ENCODE measurements at regions not wholly inside any gene's neighbourhood (a gene's known extent, or its start where the extent isn't known, plus 50 kb on each side); places are given as distances from the start of the nearest gene placed in this dataset.

- Histone ChIP-seq H4K8ac (ENCODE audit: low read depth in 2 of 2, low read length in 2 of 2) (no peak overlapping the region), H2AK5ac (ENCODE audit: low read depth, low read length) (no peak overlapping the region), H3K9me3 (ENCODE audit: control insufficient read depth, insufficient read depth, low read length) (peaks cover 6% of the 10 kb centered on the region), H3K27ac (ENCODE audit: insufficient read depth, low read length) (no peak overlapping the region), H3K18ac (ENCODE audit: low read depth, low read length) (no peak overlapping the region), H3K4me1 (ENCODE audit: control insufficient read depth, insufficient read depth, low read length) (no peaks in the 10 kb centered on the region), H3K9me1 (ENCODE audit: insufficient read depth, low read length) (no peaks in the 10 kb centered on the region), H3K4me3 (ENCODE audit: insufficient read depth, low read depth, low read length) (no peak overlapping the region), H2BK5ac (ENCODE audit: low read depth, low read length, poor library complexity, severe bottlenecking) (no peak overlapping the region), H3K9ac (ENCODE audit: low read depth, low read length) (no peak overlapping the region), H2BK120ac (ENCODE audit: low read depth, low read length) (no peak overlapping the region), H2AFZ (replicated peaks; ENCODE audit: low read length, poor library complexity) (no peak overlapping the region), H2BK20ac (ENCODE audit: low read depth, low read length) (no peak overlapping the region), H3K23ac (ENCODE audit: low read depth, low read length) (no peak overlapping the region), H4K91ac (ENCODE audit: insufficient read depth, low read depth, low read length) (no peak overlapping the region), H3K4ac (ENCODE audit: low read depth, low read length) (no peak overlapping the region), H3K4me2 (ENCODE audit: low read depth, low read length) (no peak overlapping the region), H2BK15ac (ENCODE audit: low read depth, low read length) (no peak overlapping the region), H3K79me1 (ENCODE audit: low read depth in 1 of 2, low read length in 2 of 2) (no peaks in the 10 kb centered on the region), H4K5ac (ENCODE audit: low read depth, low read length) (no peak overlapping the region), H3K36me3 (ENCODE audit: control insufficient read depth, insufficient read depth, low read length) (no peaks in the 10 kb centered on the region), H2AK9ac (replicated peaks; ENCODE audit: low read depth, low read length, poor library complexity) (no peak overlapping the region), H3K56ac (ENCODE audit: extremely low read depth, insufficient read depth, low read length) (no peak overlapping the region), H3K27me3 (ENCODE audit: control insufficient read depth, insufficient read depth, low read length) (no peaks in the 10 kb centered on the region), H3K14ac (replicated peaks; ENCODE audit: low read depth, low read length) (no peak overlapping the region), H4K20me1 (ENCODE audit: insufficient read depth, low read length) (no peaks in the 10 kb centered on the region)
- ATAC-seq (ENCODE audit: low read depth), result no peak
- BruUV-seq (replicated peaks), result no TSS peak
- WGBS, 2 experiments (ENCODE audit: extremely low coverage in 2 of 2, insufficient read length in 1 of 2), result no CpG with 5 or more reads among the region's 4 CpGs
- CTCF ChIA-PET, result no interaction called here
- in situ Hi-C loops (cut with MboI; ENCODE audit: low sequenced_read_pairs), result no loop called here
- DNase-seq, result no peak
- intact Hi-C loops (cut with micrococcal nuclease), result no loop called here
- TF ChIP-seq BHLHE40 (IDR thresholded peaks at IDR 0.05; ENCODE audit: low read depth, low read length) (no peak), CTCF (conservative IDR thresholded peaks at IDR 0.05; ENCODE audit: low read depth, low read length) (no peak), MXI1 (IDR thresholded peaks at IDR 0.05; ENCODE audit: borderline replicate concordance, low read depth, low read length) (no peak), FOS (IDR thresholded peaks at IDR 0.05; ENCODE audit: low read depth, low read length) (no peak), NFE2L2 (IDR thresholded peaks at IDR 0.05; ENCODE audit: low read depth, low read length) (no peak)
- dilution Hi-C loops (cut with HindIII; ENCODE audit: low sequenced_read_pairs, unreplicated experiment), result no loop called here
- POLR2A ChIA-PET (ENCODE audit: unreplicated experiment), result no interaction called here
Observed at GRCh38 chr14:45972416-45972815, 679.2 kb downstream of the RPL10L start.
